GM20000 (cell line): ENCODE measurements at regions not wholly inside any gene's neighbourhood (a gene's known extent, or its start where the extent isn't known, plus 50 kb on each side); places are given as distances from the start of the nearest gene placed in this dataset.

Experiments used
- DNase-seq: peaks from one replicate; pipeline ENCODE4 v3.0.0; 2012; ENCODE audit warnings: low spot score
- CTCF ChIP-seq: IDR thresholded peaks from 2 replicates; pipeline ENCODE4 v1.5.1; 2012; ENCODE audit warnings: mild to moderate bottlenecking, control low read depth; ENCODE audit errors: extremely low read depth, missing control alignments

- no peak for DNase-seq
- TF ChIP-seq CTCF, result no peak
These were observed 114.6 kb upstream of the JARID2 start for GRCh38 chr6:15131234-15131633.

- DNase-seq, result no peak
- no peak for TF ChIP-seq CTCF
These were observed 114.2 kb upstream of the JARID2 start for GRCh38 chr6:15131651-15132061.

- DNase-seq, result no peak
- no peak for TF ChIP-seq CTCF
These were observed 113.7 kb upstream of the JARID2 start for GRCh38 chr6:15132167-15132566.

- no peak for TF ChIP-seq CTCF
- no peak for DNase-seq
These were observed 112.8 kb upstream of the JARID2 start for GRCh38 chr6:15132854-15133670.

- TF ChIP-seq CTCF, result no peak
- no peak for DNase-seq
These were observed 108.8 kb upstream of the JARID2 start for GRCh38 chr6:15137086-15137485.

- no peak for DNase-seq
- TF ChIP-seq CTCF, result no peak
These were observed 102.8 kb upstream of the JARID2 start for GRCh38 chr6:15143086-15143485.

- no peak for DNase-seq
- TF ChIP-seq CTCF, result no peak
These were observed 102.3 kb upstream of the JARID2 start for GRCh38 chr6:15143540-15143939.
